ENCODE measurements at regions not wholly inside any gene's neighbourhood (a gene's known extent, or its start where the extent isn't known, plus 50 kb on each side); places are given as distances from the start of the nearest gene placed in this dataset.
"Not testable (repeated sequence)": the region's sequence is repeated elsewhere in the genome, so short reads cannot be mapped to it uniquely, and the experiment has no call there.

DNA sequence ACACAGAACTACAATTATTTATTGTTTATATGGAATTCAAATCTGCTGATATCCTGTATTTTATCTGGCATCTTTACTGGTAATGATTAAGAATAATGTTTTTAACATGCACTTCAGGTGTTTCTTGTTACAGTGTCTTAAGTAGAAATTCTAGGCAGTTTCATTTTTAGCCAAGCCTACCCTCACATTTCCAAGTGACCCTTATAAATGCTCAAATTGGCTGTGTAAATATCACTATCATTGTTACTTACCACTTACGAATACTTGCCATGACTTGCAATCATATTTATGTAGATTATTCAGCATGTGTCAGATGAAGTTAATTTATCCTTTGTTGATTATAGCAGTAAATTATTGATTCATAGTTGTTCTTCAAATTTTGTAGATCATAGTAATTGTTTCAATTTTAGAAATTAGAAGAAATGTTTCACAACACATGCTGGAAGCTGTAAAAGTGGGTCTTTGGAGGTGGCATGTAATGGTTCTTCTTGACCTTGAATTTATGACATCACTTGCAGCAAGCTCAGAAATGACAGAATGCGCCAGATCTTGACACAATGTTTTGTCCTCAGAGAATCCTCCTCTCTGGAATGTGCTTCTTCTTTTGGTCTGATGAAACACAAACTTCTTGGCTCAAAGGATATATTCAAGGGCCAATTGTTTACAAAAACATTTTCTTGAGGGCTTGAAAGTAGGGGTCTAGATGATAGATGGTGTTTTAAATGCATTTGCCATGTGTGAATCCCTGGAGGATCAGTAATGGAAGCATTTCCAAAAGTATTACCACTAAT lies 471.8 kb downstream of the COL12A1 start:
- H3K4me1 Mint-ChIP-seq (ENCODE audit: low read depth in 2 of 2), result no peaks in the 10 kb centered on the region
- H3K27me3 Mint-ChIP-seq, result no peaks in the 10 kb centered on the region
- no peaks in the 10 kb centered on the region for H3K36me3 Mint-ChIP-seq
- DNase-seq (ENCODE audit: low spot score) (no peak), ATAC-seq (no peak)
- no peak overlapping the region for H3K4me3 Mint-ChIP-seq
- peaks cover 11% of the 10 kb centered on the region for H3K9me3 Mint-ChIP-seq
- no peak overlapping the region for H3K27ac Mint-ChIP-seq

DNA sequence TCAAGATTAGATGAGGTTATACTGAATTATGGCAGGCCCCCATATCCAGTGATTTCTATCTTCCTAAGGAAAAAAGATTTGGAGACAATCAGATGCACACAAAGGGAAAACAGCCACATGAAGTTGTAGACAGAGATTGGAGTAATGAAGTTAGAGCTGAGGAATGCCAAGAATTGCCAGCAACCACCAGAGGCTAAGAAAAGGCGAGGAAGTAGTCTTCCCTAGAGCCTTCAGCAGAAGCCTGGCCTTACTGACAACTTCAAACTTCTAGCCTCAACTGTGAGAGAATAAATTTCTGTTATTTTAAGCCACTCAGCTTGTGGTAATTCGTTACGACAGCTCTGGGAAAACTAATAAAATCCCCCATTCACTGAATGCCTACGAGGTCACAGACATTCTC lies 473.9 kb downstream of the COL12A1 start:
- Mint-ChIP-seq H3K27me3 (no peaks in the 10 kb centered on the region), H3K4me1 (ENCODE audit: low read depth in 2 of 2) (no peaks in the 10 kb centered on the region), H3K4me3 (no peak overlapping the region), H3K27ac (no peak overlapping the region), H3K36me3 (no peaks in the 10 kb centered on the region), H3K9me3 (peaks cover 11% of the 10 kb centered on the region)
- ATAC-seq, result no peak
- no peak for DNase-seq (ENCODE audit: low spot score)

DNA sequence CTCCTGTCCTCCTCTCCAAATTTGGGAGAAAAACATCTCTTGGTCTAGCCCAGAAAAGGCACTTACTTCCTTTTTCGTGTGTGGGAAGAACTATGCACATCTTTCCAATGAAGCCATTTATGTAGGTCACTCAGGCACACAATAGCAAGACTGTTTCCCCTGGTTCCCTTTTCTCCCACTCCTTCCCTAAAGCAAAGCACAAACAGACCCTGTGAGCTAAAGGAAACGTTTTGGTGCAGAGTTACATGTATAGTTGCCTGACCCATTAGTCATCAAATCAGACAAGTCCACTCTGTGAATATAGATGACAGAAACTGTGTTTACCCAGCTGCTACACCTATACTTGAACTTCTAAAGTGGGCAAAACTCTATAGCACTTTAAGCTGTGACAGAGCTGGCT lies 474.6 kb downstream of the COL12A1 start:
- no peaks in the 10 kb centered on the region for H3K4me1 Mint-ChIP-seq (ENCODE audit: low read depth in 2 of 2)
- H3K9me3 Mint-ChIP-seq, result peaks cover 14% of the 10 kb centered on the region
- DNase-seq (ENCODE audit: low spot score) (no peak), ATAC-seq (no peak)
- H3K4me3 Mint-ChIP-seq, result no peak overlapping the region
- no peak overlapping the region for H3K27ac Mint-ChIP-seq
- H3K27me3 Mint-ChIP-seq, result no peaks in the 10 kb centered on the region
- H3K36me3 Mint-ChIP-seq, result peaks cover 2% of the 10 kb centered on the region

- ATAC-seq (no peak), DNase-seq (ENCODE audit: low spot score) (no peak)
- no peaks in the 10 kb centered on the region for H3K27me3 Mint-ChIP-seq
- H3K27ac Mint-ChIP-seq, result no peak overlapping the region
- H3K36me3 Mint-ChIP-seq, result no peaks in the 10 kb centered on the region
- H3K4me3 Mint-ChIP-seq, result no peak overlapping the region
- H3K9me3 Mint-ChIP-seq, result peaks cover 11% of the 10 kb centered on the region
- H3K4me1 Mint-ChIP-seq (ENCODE audit: low read depth in 2 of 2), result no peaks in the 10 kb centered on the region
These were observed 484.9 kb downstream of the COL12A1 start for GRCh38 chr6:74720923-74721322.

DNA sequence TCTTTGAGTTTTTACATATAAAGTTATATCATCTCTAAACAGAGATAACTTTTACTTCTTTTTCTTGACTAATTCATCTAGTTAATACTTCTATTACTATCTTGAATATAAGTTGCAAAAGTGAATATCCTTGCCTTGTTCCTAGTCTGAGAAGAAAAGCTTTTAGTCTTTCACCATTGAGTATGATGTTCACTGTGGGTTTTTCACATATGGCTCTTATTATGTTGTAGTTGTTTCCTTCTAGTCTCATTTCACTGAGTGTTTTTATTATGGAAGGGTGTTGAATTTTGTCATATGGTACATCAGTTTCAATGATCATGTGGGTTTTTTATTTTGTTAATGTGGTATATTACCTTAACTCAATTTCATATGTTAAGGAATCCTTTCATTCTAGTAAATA lies 488.3 kb downstream of the COL12A1 start:
- H3K36me3 Mint-ChIP-seq, result no peaks in the 10 kb centered on the region
- H3K27me3 Mint-ChIP-seq, result no peaks in the 10 kb centered on the region
- H3K4me3 Mint-ChIP-seq, result no peak overlapping the region
- ATAC-seq (no peak), DNase-seq (ENCODE audit: low spot score) (no peak)
- H3K27ac Mint-ChIP-seq, result no peak overlapping the region
- no peaks in the 10 kb centered on the region for H3K4me1 Mint-ChIP-seq (ENCODE audit: low read depth in 2 of 2)
- H3K9me3 Mint-ChIP-seq, result peaks cover 21% of the 10 kb centered on the region

GRCh38 chr6:74715355-74716085 lies 490.3 kb downstream of the COL12A1 start:
- Mint-ChIP-seq H3K27ac (no peak overlapping the region), H3K36me3 (no peaks in the 10 kb centered on the region), H3K4me3 (no peak overlapping the region), H3K9me3 (peaks cover 24% of the 10 kb centered on the region), H3K4me1 (ENCODE audit: low read depth in 2 of 2) (no peaks in the 10 kb centered on the region), H3K27me3 (no peaks in the 10 kb centered on the region)
- ATAC-seq (no peak), DNase-seq (ENCODE audit: low spot score) (no peak)

GRCh38 chr6:74713941-74714340 lies 491.9 kb downstream of the COL12A1 start:
- Mint-ChIP-seq H3K4me1 (ENCODE audit: low read depth in 2 of 2) (no peaks in the 10 kb centered on the region), H3K9me3 (peaks cover 16% of the 10 kb centered on the region), H3K27ac (no peak overlapping the region), H3K36me3 (no peaks in the 10 kb centered on the region), H3K4me3 (no peak overlapping the region), H3K27me3 (no peaks in the 10 kb centered on the region)
- ATAC-seq (no peak), DNase-seq (ENCODE audit: low spot score) (no peak)

- Mint-ChIP-seq H3K4me1 (ENCODE audit: low read depth in 2 of 2) (no peaks in the 10 kb centered on the region), H3K36me3 (no peaks in the 10 kb centered on the region), H3K27me3 (no peaks in the 10 kb centered on the region), H3K9me3 (peaks cover 4% of the 10 kb centered on the region), H3K4me3 (no peak overlapping the region), H3K27ac (no peak overlapping the region)
- ATAC-seq (no peak), DNase-seq (ENCODE audit: low spot score) (no peak)
These were observed 500.4 kb downstream of the COL12A1 start for GRCh38 chr6:74705451-74705850.

GRCh38 chr6:74704540-74704939 lies 501.3 kb downstream of the COL12A1 start:
- ATAC-seq; H3K27ac Mint-ChIP-seq; H3K4me3 Mint-ChIP-seq; H3K36me3 Mint-ChIP-seq; H3K9me3 Mint-ChIP-seq; H3K27me3 Mint-ChIP-seq; DNase-seq (ENCODE audit: low spot score); H3K4me1 Mint-ChIP-seq (ENCODE audit: low read depth in 2 of 2): not testable (repeated sequence)

GRCh38 chr6:74690365-74690764 lies 515.5 kb downstream of the COL12A1 start:
- H3K27me3 Mint-ChIP-seq, result no peaks in the 10 kb centered on the region
- ATAC-seq, result no peak

GRCh38 chr6:74689601-74690000 lies 516.3 kb downstream of the COL12A1 start:
- Mint-ChIP-seq H3K9me3 (peaks cover 7% of the 10 kb centered on the region), H3K27me3 (no peaks in the 10 kb centered on the region), H3K27ac (no peak overlapping the region), H3K4me1 (ENCODE audit: low read depth in 2 of 2) (no peaks in the 10 kb centered on the region), H3K36me3 (no peaks in the 10 kb centered on the region), H3K4me3 (no peak overlapping the region)
- DNase-seq (ENCODE audit: low spot score), result no peak
- ATAC-seq, result no peak

More at GRCh38 chr6:74690365-74690764, 515.5 kb downstream of the COL12A1 start:
- H3K4me1 Mint-ChIP-seq (ENCODE audit: low read depth in 2 of 2), result no peaks in the 10 kb centered on the region
- H3K27ac Mint-ChIP-seq, result no peak overlapping the region
- peaks cover 6% of the 10 kb centered on the region for H3K9me3 Mint-ChIP-seq
- no peak overlapping the region for H3K4me3 Mint-ChIP-seq
- no peaks in the 10 kb centered on the region for H3K36me3 Mint-ChIP-seq
- no peak for DNase-seq (ENCODE audit: low spot score)

DNA sequence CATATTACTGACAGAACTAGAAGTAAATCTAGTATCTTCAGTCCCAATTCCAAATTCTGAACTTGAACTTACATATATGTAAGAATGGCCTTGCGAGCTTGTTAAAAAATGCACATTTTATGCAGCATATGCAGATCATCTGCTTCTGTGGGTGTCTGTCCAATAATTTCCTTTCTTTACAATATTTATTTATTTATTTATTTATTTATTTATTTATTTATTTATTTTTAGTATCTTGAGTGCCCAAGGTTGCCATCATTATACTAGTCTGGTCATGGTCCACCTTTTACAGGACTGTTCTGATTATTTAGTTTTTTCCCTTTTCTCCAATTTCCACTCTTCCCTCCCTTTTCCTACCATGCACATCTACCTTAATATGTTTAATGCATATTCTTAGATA lies 528.4 kb downstream of the COL12A1 start:
- Mint-ChIP-seq H3K4me1 (ENCODE audit: low read depth in 2 of 2) (no peaks in the 10 kb centered on the region), H3K27me3 (no peaks in the 10 kb centered on the region), H3K27ac (no peak overlapping the region), H3K9me3 (peaks cover 7% of the 10 kb centered on the region), H3K36me3 (no peaks in the 10 kb centered on the region), H3K4me3 (no peak overlapping the region)
- ATAC-seq, result no peak
- no peak for DNase-seq (ENCODE audit: low spot score)

DNA sequence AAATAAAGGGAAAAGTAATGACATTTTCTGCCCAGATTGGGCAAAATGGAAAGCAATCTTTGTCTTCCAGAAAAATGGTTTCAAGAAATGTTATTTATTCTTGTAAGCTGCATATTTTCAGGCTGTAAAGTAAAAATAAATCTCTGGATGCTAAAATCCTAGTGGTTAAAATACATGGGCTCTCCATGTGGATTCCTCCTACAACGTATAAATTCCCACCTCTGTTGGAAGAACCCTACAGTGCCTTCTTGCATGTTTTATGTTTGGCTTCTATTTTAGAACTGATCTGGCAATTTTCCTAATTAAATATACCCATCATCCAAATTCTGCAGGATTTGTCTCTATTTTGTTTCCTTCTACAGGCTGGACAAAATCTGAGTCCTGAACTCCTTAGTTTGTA lies 528.9 kb downstream of the COL12A1 start:
- no peak overlapping the region for H3K27ac Mint-ChIP-seq

DNA sequence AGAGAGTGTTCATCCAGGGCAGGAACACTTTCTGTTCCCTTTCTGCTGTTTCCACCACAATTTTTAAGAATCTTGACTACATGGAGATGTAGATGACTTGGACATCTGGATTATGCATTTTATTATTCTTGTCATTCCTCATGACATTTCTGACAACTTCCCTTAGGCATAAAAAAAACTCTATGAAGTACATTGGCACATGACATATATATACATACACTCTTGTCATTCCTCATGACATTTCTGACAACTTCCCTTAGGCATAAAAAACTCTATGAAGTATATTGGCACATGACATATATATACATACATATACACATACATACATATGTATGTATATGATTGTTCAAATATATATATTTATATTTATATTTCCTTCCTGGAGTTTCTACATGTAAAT lies 531.5 kb downstream of the COL12A1 start:
- DNase-seq (ENCODE audit: low spot score) (no peak), ATAC-seq (no peak)
- H3K36me3 Mint-ChIP-seq, result no peaks in the 10 kb centered on the region
- no peak overlapping the region for H3K4me3 Mint-ChIP-seq
- no peaks in the 10 kb centered on the region for H3K4me1 Mint-ChIP-seq (ENCODE audit: low read depth in 2 of 2)
- no peaks in the 10 kb centered on the region for H3K27me3 Mint-ChIP-seq
- H3K9me3 Mint-ChIP-seq, result peaks cover 3% of the 10 kb centered on the region
- H3K27ac Mint-ChIP-seq, result no peak overlapping the region

More for the DNA sequence above, 528.9 kb downstream of the COL12A1 start:
- ATAC-seq (no peak), DNase-seq (ENCODE audit: low spot score) (no peak)
- H3K36me3 Mint-ChIP-seq, result no peaks in the 10 kb centered on the region
- H3K27me3 Mint-ChIP-seq, result no peaks in the 10 kb centered on the region
- H3K4me1 Mint-ChIP-seq (ENCODE audit: low read depth in 2 of 2), result no peaks in the 10 kb centered on the region
- peaks cover 7% of the 10 kb centered on the region for H3K9me3 Mint-ChIP-seq
- H3K4me3 Mint-ChIP-seq, result no peak overlapping the region

Measured in natural killer cell treated with Interleukin-12 subunit alpha and Interleukin-12 subunit beta and Interleukin-15 and Interleukin-18, amount 100 ng/mL, for 72 hours (primary cell).